B cell (primary cell): ENCODE measurements at regions not wholly inside any gene's neighbourhood (a gene's known extent, or its start where the extent isn't known, plus 50 kb on each side); places are given as distances from the start of the nearest gene placed in this dataset.

Experiments
- CTCF ChIP-seq: fragments of 200-600 bp; IDR thresholded peaks from one replicate; pipeline ENCODE4 v1.8.0; 2022; ENCODE audit warnings: antibody characterized with exemption, mild to moderate bottlenecking
- EZH2 ChIP-seq: IDR thresholded peaks from 2 replicates; pipeline ENCODE4 v1.6.1; 2012; ENCODE audit warnings: borderline replicate concordance, low read depth, mild to moderate bottlenecking, moderate library complexity, low read length; ENCODE audit not compliant: insufficient read depth, poor library complexity, severe bottlenecking

GRCh38 chr15:37528432-37528831 lies 406.0 kb upstream of the TMCO5A start:
- TF ChIP-seq CTCF, result no peak
- no peak for TF ChIP-seq EZH2
